ENCODE measurements at regions not wholly inside any gene's neighbourhood (a gene's known extent, or its start where the extent isn't known, plus 50 kb on each side); places are given as distances from the start of the nearest gene placed in this dataset.

- intact Hi-C loops (cut with DNase I; ENCODE audit: low total_unique reads) = no loop called here
- no peak for TF ChIP-seq POLR2A (IDR thresholded peaks at IDR 0.05)
- no peak for TF ChIP-seq CTCF (IDR thresholded peaks at IDR 0.05)
- H3K4me3 ChIP-seq (ENCODE audit: low read depth, poor library complexity, severe bottlenecking) = no peak overlapping the region
- no peak for DNase-seq (ENCODE audit: low spot score in 2 of 2)
These were observed 333.5 kb upstream of the ACTBL2 start for GRCh38 chr5:57816108-57816507.

GRCh38 chr5:57805732-57806131, 323.1 kb upstream of the ACTBL2 start:
- WGBS, 2 donors = 94 to 95% methylated on average over 1 of the region's 1 CpG
- no peak overlapping the region for H3K4me3 ChIP-seq (ENCODE audit: low read depth, poor library complexity, severe bottlenecking)
- no peak for DNase-seq (ENCODE audit: low spot score in 2 of 2)
- TF ChIP-seq CTCF (IDR thresholded peaks at IDR 0.05) (no peak), POLR2A (IDR thresholded peaks at IDR 0.05) (no peak)
- intact Hi-C loops (cut with DNase I; ENCODE audit: low total_unique reads) = no loop called here

- no peak overlapping the region for H3K4me3 ChIP-seq (ENCODE audit: low read depth, poor library complexity, severe bottlenecking)
- TF ChIP-seq CTCF (IDR thresholded peaks at IDR 0.05) = no peak
- no peak for TF ChIP-seq POLR2A (IDR thresholded peaks at IDR 0.05)
- intact Hi-C loops (cut with DNase I; ENCODE audit: low total_unique reads) = no loop called here
- DNase-seq (ENCODE audit: low spot score in 2 of 2) = no peak
These were observed 322.6 kb upstream of the ACTBL2 start for GRCh38 chr5:57805170-57805569.

GRCh38 chr5:57804505-57804904, 321.9 kb upstream of the ACTBL2 start:
- no peak for DNase-seq (ENCODE audit: low spot score in 2 of 2)
- intact Hi-C loops (cut with DNase I; ENCODE audit: low total_unique reads) = no loop called here
- 80 to 89% methylated on average over 1 of the region's 1 CpG for WGBS, 2 donors
- no peak overlapping the region for H3K4me3 ChIP-seq (ENCODE audit: low read depth, poor library complexity, severe bottlenecking)
- no peak for TF ChIP-seq CTCF (IDR thresholded peaks at IDR 0.05)
- no peak for TF ChIP-seq POLR2A (IDR thresholded peaks at IDR 0.05)

GRCh38 chr5:57804007-57804444, 321.4 kb upstream of the ACTBL2 start:
- TF ChIP-seq POLR2A (IDR thresholded peaks at IDR 0.05) (no peak), CTCF (IDR thresholded peaks at IDR 0.05) (no peak)
- WGBS, 2 donors = 60 to 69% methylated on average over 2 of the region's 2 CpGs
- DNase-seq (ENCODE audit: low spot score in 2 of 2) = no peak
- no peak overlapping the region for H3K4me3 ChIP-seq (ENCODE audit: low read depth, poor library complexity, severe bottlenecking)
- intact Hi-C loops (cut with DNase I; ENCODE audit: low total_unique reads) = no loop called here

- TF ChIP-seq POLR2A (IDR thresholded peaks at IDR 0.05) = no peak
- no peak for TF ChIP-seq CTCF (IDR thresholded peaks at IDR 0.05)
- 73 to 83% methylated on average over 3 of the region's 3 CpGs for WGBS, 2 donors
- no peak for DNase-seq (ENCODE audit: low spot score in 2 of 2)
- H3K4me3 ChIP-seq (ENCODE audit: low read depth, poor library complexity, severe bottlenecking) = no peak overlapping the region
- intact Hi-C loops (cut with DNase I; ENCODE audit: low total_unique reads) = no loop called here
These were observed 319.5 kb upstream of the ACTBL2 start for GRCh38 chr5:57802131-57802530.

Data from lower leg skin (tissue), 4 donors.